ENCODE measurements at regions not wholly inside any gene's neighbourhood (a gene's known extent, or its start where the extent isn't known, plus 50 kb on each side); places are given as distances from the start of the nearest gene placed in this dataset.

- TF ChIP-seq, protein P1, sequence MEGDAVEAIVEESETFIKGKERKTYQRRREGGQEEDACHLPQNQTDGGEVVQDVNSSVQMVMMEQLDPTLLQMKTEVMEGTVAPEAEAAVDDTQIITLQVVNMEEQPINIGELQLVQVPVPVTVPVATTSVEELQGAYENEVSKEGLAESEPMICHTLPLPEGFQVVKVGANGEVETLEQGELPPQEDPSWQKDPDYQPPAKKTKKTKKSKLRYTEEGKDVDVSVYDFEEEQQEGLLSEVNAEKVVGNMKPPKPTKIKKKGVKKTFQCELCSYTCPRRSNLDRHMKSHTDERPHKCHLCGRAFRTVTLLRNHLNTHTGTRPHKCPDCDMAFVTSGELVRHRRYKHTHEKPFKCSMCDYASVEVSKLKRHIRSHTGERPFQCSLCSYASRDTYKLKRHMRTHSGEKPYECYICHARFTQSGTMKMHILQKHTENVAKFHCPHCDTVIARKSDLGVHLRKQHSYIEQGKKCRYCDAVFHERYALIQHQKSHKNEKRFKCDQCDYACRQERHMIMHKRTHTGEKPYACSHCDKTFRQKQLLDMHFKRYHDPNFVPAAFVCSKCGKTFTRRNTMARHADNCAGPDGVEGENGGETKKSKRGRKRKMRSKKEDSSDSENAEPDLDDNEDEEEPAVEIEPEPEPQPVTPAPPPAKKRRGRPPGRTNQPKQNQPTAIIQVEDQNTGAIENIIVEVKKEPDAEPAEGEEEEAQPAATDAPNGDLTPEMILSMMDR (IDR thresholded peaks at IDR 0.05): no peak
- TF ChIP-seq EP300 (IDR thresholded peaks at IDR 0.05; ENCODE audit: low read depth) (no peak), POLR2AphosphoS5 (IDR thresholded peaks at IDR 0.05) (no peak), POLR2A (IDR thresholded peaks at IDR 0.05) (no peak)
Observed at GRCh38 chr21:20026543-20026942, 971.7 kb upstream of the NCAM2 start.
